Endothelial cell of umbilical vein (primary cell): ENCODE measurements at regions not wholly inside any gene's neighbourhood (a gene's known extent, or its start where the extent isn't known, plus 50 kb on each side); places are given as distances from the start of the nearest gene placed in this dataset.
"Not testable (repeated sequence)": the region's sequence is repeated elsewhere in the genome, so short reads cannot be mapped to it uniquely, and the experiment has no call there.

ENCODE experiments used
- BruUV-seq: library from RNA; stranded (reverse); fragments of 400-500 nt; replicated peaks from 2 replicates; lab custom pipeline; 2021; lab: Mats Ljungman, UMichigan
- CTCF ChIA-PET: fragments of 300-600, 350-600 bp; sonication (Branson Sonifier 250); formaldehyde crosslinking; loops from one replicate; lab custom pipeline; 2021; ENCODE audit warnings: antibody characterized with exemption, inconsistent platforms; lab: Charles Lee
- POLR2A ChIA-PET: fragments of 300-600, 350-600 bp; sonication (Branson Sonifier 250); formaldehyde crosslinking; loops from one replicate; lab custom pipeline; 2021; ENCODE audit warnings: antibody characterized with exemption, inconsistent platforms; lab: Charles Lee
- DNase-seq: peaks from one replicate; pipeline ENCODE4 v3.0.0-alpha.2; 2011; ENCODE audit warnings: low read depth, low spot score
- FAIRE-seq: peaks from 2 replicates; lab custom pipeline; 2011; peaks lifted over from hg19 to GRCh38; lab: Jason Lieb, UNC
- H2AFZ ChIP-seq: 2 replicates; pipeline ENCODE4 v1.6.0; 2012; ENCODE audit warnings: low read depth, low read length, control low read depth, inconsistent platforms
- H3K27ac ChIP-seq: 2 replicates; pipeline ENCODE4 v1.5.1; 2011; ENCODE audit warnings: low read depth, mild to moderate bottlenecking, control low read depth, low read length, moderate library complexity; ENCODE audit not compliant: insufficient read depth
- H3K27me3 ChIP-seq, 2 experiments: 2 replicates each; pipeline versions ENCODE4 v1.6.0 to v1.6.1; 2011; ENCODE audit warnings: low read length in 2 of 2, mixed read lengths in 1 of 2; ENCODE audit not compliant: control insufficient read depth in 2 of 2, insufficient read depth in 2 of 2
- H3K36me3 ChIP-seq, 2 experiments: 2 replicates in 1 of 2; 3 replicates in 1 of 2; pipeline ENCODE4 v1.5.1; 2011; ENCODE audit warnings: low read length in 2 of 2, mild to moderate bottlenecking in 1 of 2, moderate library complexity in 1 of 2; ENCODE audit not compliant: control insufficient read depth in 2 of 2, insufficient read depth in 2 of 2; ENCODE audit errors: extremely low read depth in 1 of 2
- H3K4me1 ChIP-seq: 3 replicates; pipeline ENCODE4 v1.5.1; 2011; ENCODE audit warnings: mild to moderate bottlenecking, low read length; ENCODE audit not compliant: control insufficient read depth, insufficient read depth; ENCODE audit errors: extremely low read depth
- H3K4me2 ChIP-seq: 2 replicates; pipeline ENCODE4 v1.6.1; 2011; ENCODE audit warnings: low read length, control low read depth, mixed read lengths; ENCODE audit not compliant: insufficient read depth
- H3K4me3 ChIP-seq, 3 experiments: fragments of 200-600 bp in 1 of 3; sonication (generic), shearing (Covaris generic) in 1 of 3; replicated peaks in 1 of 3; 2 replicates each; pipeline ENCODE4 v1.5.1; 2011 to 2016; ENCODE audit warnings: control low read depth in 3 of 3, low read length in 3 of 3, mild to moderate bottlenecking in 2 of 3, inconsistent platforms in 1 of 3, low read depth in 1 of 3, moderate library complexity in 1 of 3; ENCODE audit not compliant: insufficient read depth in 1 of 3
- H3K79me2 ChIP-seq: 2 replicates; pipeline ENCODE4 v1.6.0; 2012; ENCODE audit warnings: low read length, inconsistent platforms; ENCODE audit not compliant: control insufficient read depth, insufficient read depth
- H3K9ac ChIP-seq: replicated peaks from 2 replicates; pipeline ENCODE3; 2011; ENCODE audit warnings: low read length, control low read depth; ENCODE audit not compliant: insufficient read depth; ENCODE audit errors: extremely low read depth
- H3K9me1 ChIP-seq: replicated peaks from 3 replicates; pipeline ENCODE4 v1.6.0; 2011; ENCODE audit warnings: mild to moderate bottlenecking, low read length; ENCODE audit not compliant: control insufficient read depth, insufficient read depth; ENCODE audit errors: extremely low read depth
- H3K9me3 ChIP-seq: replicated peaks from 2 replicates; pipeline ENCODE4 v1.5.1; 2012; ENCODE audit warnings: low read length, inconsistent platforms; ENCODE audit not compliant: control insufficient read depth, insufficient read depth
- H4K20me1 ChIP-seq: replicated peaks from 2 replicates; pipeline ENCODE3; 2011; ENCODE audit warnings: mild to moderate bottlenecking, low read length; ENCODE audit not compliant: control insufficient read depth, insufficient read depth; ENCODE audit errors: extremely low read depth
- GATA2 ChIP-seq: IDR thresholded peaks from 2 replicates; pipeline ENCODE4 v1.7.0; 2011; ENCODE audit warnings: low read depth, mild to moderate bottlenecking, moderate library complexity, mixed read lengths, low read length; ENCODE audit not compliant: insufficient read length, insufficient read depth
- dilution Hi-C: fragments of 300-500 bp; cut with MboI; formaldehyde crosslinking; loops from one replicate; pipeline ENCODE4 v1.15.0; 2019; ENCODE audit warnings: low sequenced_read_pairs; ENCODE audit not compliant: extremely low pct_ligation_motif_present
- intact Hi-C: fragments of 100-400 bp; cut with micrococcal nuclease; formaldehyde crosslinking; loops from one replicate; pipeline ENCODE4 v1.10.0; 2022
- TF ChIP-seq, protein P1 (sequence below), 2 donors: IDR thresholded peaks; 1 replicate in 1 of 2; 2 replicates in 1 of 2; pipeline ENCODE4 v1.5.1; 2011; ENCODE audit warnings: low read length in 2 of 2, mild to moderate bottlenecking in 2 of 2, moderate library complexity in 2 of 2, control low read depth in 1 of 2, inconsistent platforms in 1 of 2, low read depth in 1 of 2; ENCODE audit not compliant: insufficient read depth in 1 of 2; ENCODE audit errors: extremely low read depth in 1 of 2

DNA sequence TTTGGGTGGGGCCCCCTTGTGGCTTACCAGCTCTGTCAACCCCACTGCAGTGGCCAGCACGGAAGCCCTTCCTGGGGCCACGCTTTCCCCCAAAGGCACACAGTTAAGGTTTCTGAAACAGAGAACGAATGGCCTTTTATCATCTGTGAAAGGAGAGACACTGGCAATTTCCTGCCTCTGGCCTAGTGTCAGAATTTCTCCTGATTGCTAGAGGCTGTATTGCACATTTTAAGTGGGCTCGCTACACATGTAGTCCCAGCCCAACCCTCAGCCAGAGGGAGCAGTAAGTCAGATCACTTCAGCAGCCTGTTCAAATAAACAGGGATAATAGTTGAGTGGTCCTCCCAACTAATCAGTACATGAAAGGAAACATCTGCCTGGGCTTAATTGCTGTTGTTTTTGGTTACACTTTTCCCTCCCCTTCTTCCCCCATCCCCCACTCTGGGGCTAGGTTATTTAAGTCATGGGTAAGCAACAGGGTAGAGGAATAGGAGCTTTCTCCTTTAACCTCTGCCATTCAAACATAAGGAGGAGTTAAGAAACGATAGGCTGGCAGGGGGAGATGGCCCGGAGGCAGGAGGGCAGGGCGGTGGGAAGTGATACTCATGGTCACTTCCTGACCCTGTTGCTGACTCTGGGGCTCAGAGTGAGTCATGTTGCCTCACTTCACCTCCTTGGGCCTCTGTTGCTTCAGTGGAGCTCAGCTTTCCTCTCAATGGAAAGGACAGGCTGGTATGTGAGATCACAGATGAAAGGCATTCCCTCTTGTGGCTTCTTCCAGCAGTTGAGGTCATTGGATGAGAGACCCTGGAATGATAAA is 89.3 kb upstream of the IKBKE start:
- H3K79me2 ChIP-seq, H2AFZ ChIP-seq, H3K9me1 ChIP-seq, H3K36me3 ChIP-seq, FAIRE-seq, H3K9ac ChIP-seq, POLR2A ChIA-PET, H3K27me3 ChIP-seq, CTCF ChIA-PET, H3K4me3 ChIP-seq, intact Hi-C loops, H3K4me1 ChIP-seq, H3K9me3 ChIP-seq, H4K20me1 ChIP-seq, H3K4me2 ChIP-seq, dilution Hi-C loops: not testable (repeated sequence)
- DNase-seq = peak; percentile 92
- H3K27ac ChIP-seq = peak overlapping the region; percentile 70
- TSS peak; percentile 84 for BruUV-seq
- peak; percentile 37 for TF ChIP-seq GATA2

DNA sequence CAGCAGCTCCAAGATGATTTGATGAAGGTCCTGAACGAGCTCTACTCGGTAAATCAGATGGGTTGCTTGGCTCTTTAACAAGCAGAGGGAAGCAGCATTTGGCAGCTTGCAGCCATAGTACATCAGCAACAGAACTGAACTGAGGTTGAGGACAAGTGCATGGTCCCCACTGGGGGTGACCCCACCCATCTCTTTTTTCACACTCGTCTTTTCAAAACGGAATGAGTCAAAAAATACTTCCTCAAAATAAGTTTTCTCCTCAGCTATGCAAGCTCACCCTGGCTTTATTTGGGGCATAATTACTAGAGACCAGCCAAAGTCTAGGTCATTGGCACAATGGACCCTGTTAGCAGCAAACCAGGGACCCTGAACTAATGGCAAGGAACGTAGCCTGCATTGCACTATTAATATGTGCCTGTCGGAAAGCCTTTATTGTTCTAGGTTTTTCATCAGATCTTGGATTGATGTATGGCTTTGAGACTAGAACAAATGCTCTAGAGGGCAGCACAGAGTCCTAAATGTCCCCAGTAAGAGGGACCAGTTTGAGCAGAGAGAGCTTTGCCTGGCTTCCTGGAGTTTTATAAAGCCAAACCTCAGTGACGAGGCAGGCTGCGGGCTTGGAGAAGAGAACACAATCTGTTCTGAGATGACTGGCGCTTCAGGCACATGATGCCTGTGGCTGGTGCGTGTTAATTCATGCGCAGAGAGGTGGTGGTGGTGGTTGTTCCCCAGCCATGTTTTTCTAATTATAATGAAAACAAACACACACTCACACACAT is 86.1 kb upstream of the IKBKE start:
- H3K4me1 ChIP-seq, POLR2A ChIA-PET, H3K4me2 ChIP-seq, H3K4me3 ChIP-seq, H3K36me3 ChIP-seq, CTCF ChIA-PET, H3K79me2 ChIP-seq, intact Hi-C loops, BruUV-seq, dilution Hi-C loops, H4K20me1 ChIP-seq, H2AFZ ChIP-seq, H3K9me1 ChIP-seq, H3K9me3 ChIP-seq, H3K9ac ChIP-seq, FAIRE-seq, H3K27ac ChIP-seq, H3K27me3 ChIP-seq: not testable (repeated sequence)
- DNase-seq = peak; percentile 44
- TF ChIP-seq, protein P1, sequence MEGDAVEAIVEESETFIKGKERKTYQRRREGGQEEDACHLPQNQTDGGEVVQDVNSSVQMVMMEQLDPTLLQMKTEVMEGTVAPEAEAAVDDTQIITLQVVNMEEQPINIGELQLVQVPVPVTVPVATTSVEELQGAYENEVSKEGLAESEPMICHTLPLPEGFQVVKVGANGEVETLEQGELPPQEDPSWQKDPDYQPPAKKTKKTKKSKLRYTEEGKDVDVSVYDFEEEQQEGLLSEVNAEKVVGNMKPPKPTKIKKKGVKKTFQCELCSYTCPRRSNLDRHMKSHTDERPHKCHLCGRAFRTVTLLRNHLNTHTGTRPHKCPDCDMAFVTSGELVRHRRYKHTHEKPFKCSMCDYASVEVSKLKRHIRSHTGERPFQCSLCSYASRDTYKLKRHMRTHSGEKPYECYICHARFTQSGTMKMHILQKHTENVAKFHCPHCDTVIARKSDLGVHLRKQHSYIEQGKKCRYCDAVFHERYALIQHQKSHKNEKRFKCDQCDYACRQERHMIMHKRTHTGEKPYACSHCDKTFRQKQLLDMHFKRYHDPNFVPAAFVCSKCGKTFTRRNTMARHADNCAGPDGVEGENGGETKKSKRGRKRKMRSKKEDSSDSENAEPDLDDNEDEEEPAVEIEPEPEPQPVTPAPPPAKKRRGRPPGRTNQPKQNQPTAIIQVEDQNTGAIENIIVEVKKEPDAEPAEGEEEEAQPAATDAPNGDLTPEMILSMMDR (IDR thresholded peaks at IDR 0.05; ENCODE audit: extremely low read depth in 1 of 2, insufficient read depth in 1 of 2, low read depth in 1 of 2, low read length in 2 of 2) = peak in 1 of 2 donors; percentile 26

DNA sequence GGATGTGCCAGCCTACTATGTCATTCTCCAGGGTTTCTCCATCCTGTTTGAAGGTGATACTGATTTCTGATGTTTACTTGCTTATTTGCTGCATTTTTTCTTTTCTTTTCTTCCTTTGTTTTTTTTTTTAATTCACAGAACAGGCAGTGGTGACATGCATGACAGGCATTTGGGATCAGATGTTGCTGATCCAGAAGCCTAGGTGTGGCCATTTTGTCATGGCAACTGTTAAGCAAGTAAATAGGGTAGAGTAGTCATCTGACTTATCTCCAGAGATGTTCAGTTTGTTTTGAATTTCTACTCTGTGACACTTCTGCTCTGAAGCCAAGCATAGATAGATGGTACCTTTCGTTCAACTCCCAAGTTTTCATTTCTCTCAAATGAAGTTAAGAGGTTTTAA is 85.4 kb upstream of the IKBKE start:
- H3K9me3 ChIP-seq, H3K4me1 ChIP-seq, H3K4me3 ChIP-seq, intact Hi-C loops, BruUV-seq, H4K20me1 ChIP-seq, DNase-seq, dilution Hi-C loops, H3K27ac ChIP-seq, H3K79me2 ChIP-seq, H3K4me2 ChIP-seq, FAIRE-seq, H3K27me3 ChIP-seq, H2AFZ ChIP-seq, H3K9me1 ChIP-seq, H3K9ac ChIP-seq, CTCF ChIA-PET, H3K36me3 ChIP-seq, POLR2A ChIA-PET: not testable (repeated sequence)
